Sigmoid colon (tissue), 3 donors: ENCODE measurements at regions not wholly inside any gene's neighbourhood (a gene's known extent, or its start where the extent isn't known, plus 50 kb on each side); places are given as distances from the start of the nearest gene placed in this dataset.

Source experiments
- POLR2A ChIP-seq, 2 donors: fragments of 450-650 bp; IDR thresholded peaks; one replicate each; pipeline ENCODE4 v1.6.1; 2016; ENCODE audit warnings: antibody characterized with exemption in 2 of 2, mild to moderate bottlenecking in 2 of 2, moderate library complexity in 2 of 2
- TF ChIP-seq, protein P1 (sequence below), 4 experiments: fragments of 450-650 bp in 3 of 4; fragments of 200-600 bp in 1 of 4; IDR thresholded peaks; one replicate each; pipeline ENCODE4 v1.5.1; 2016 to 2019; ENCODE audit warnings: antibody characterized with exemption in 4 of 4, mild to moderate bottlenecking in 3 of 4, moderate library complexity in 2 of 4

DNA sequence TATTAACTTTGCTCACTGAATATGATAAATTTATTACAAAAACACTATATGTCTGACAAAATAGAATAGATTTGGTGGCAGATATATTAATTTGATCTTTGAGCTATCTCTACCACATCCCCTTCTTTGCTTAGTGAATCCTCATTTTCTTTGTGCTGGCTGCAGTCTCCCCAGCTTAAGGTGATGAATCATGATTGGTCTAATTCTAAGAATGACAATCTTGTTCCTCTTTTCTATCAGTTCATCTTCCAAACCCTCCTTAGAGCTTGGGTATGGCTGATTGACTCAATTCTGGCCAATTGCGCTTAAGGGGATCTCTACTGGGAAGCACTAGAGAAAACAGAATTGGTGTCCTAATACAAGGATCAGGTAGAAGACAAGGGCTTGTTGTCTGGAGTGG is 309.6 kb upstream of the GOLIM4 start:
- TF ChIP-seq, protein P1, sequence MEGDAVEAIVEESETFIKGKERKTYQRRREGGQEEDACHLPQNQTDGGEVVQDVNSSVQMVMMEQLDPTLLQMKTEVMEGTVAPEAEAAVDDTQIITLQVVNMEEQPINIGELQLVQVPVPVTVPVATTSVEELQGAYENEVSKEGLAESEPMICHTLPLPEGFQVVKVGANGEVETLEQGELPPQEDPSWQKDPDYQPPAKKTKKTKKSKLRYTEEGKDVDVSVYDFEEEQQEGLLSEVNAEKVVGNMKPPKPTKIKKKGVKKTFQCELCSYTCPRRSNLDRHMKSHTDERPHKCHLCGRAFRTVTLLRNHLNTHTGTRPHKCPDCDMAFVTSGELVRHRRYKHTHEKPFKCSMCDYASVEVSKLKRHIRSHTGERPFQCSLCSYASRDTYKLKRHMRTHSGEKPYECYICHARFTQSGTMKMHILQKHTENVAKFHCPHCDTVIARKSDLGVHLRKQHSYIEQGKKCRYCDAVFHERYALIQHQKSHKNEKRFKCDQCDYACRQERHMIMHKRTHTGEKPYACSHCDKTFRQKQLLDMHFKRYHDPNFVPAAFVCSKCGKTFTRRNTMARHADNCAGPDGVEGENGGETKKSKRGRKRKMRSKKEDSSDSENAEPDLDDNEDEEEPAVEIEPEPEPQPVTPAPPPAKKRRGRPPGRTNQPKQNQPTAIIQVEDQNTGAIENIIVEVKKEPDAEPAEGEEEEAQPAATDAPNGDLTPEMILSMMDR (IDR thresholded peaks at IDR 0.05), result no peak
- TF ChIP-seq POLR2A (IDR thresholded peaks at IDR 0.05), result no peak
